Tibial nerve (tissue), 4 donors: ENCODE measurements at regions not wholly inside any gene's neighbourhood (a gene's known extent, or its start where the extent isn't known, plus 50 kb on each side); places are given as distances from the start of the nearest gene placed in this dataset.

ENCODE experiments used
- EP300 ChIP-seq, 2 donors: sonication (generic); formaldehyde crosslinking; IDR thresholded peaks; one replicate each; pipeline ENCODE4 v1.6.1; 2017; ENCODE audit warnings: antibody characterized with exemption in 2 of 2, mild to moderate bottlenecking in 1 of 2
- POLR2A ChIP-seq, 2 donors: fragments of 450-650 bp; IDR thresholded peaks; one replicate each; pipeline ENCODE4 v1.6.1; 2017; ENCODE audit warnings: antibody characterized with exemption in 2 of 2, mild to moderate bottlenecking in 2 of 2, moderate library complexity in 2 of 2
- TF ChIP-seq, protein P1 (sequence below), 5 experiments: fragments of 200-600 bp in 3 of 5; fragments of 450-650 bp in 2 of 5; sonication (generic) in 3 of 5; IDR thresholded peaks; one replicate each; pipeline ENCODE4 v1.5.1; 2016 to 2019; ENCODE audit warnings: antibody characterized with exemption in 5 of 5, mild to moderate bottlenecking in 3 of 5, moderate library complexity in 2 of 5

GRCh38 chr3:25084016-25084415 is 344.0 kb upstream of the RARB start:
- no peak for TF ChIP-seq POLR2A (IDR thresholded peaks at IDR 0.05)
- TF ChIP-seq, protein P1, sequence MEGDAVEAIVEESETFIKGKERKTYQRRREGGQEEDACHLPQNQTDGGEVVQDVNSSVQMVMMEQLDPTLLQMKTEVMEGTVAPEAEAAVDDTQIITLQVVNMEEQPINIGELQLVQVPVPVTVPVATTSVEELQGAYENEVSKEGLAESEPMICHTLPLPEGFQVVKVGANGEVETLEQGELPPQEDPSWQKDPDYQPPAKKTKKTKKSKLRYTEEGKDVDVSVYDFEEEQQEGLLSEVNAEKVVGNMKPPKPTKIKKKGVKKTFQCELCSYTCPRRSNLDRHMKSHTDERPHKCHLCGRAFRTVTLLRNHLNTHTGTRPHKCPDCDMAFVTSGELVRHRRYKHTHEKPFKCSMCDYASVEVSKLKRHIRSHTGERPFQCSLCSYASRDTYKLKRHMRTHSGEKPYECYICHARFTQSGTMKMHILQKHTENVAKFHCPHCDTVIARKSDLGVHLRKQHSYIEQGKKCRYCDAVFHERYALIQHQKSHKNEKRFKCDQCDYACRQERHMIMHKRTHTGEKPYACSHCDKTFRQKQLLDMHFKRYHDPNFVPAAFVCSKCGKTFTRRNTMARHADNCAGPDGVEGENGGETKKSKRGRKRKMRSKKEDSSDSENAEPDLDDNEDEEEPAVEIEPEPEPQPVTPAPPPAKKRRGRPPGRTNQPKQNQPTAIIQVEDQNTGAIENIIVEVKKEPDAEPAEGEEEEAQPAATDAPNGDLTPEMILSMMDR (IDR thresholded peaks at IDR 0.05), result no peak
- TF ChIP-seq EP300 (IDR thresholded peaks at IDR 0.05), result no peak
